ENCODE measurements at regions not wholly inside any gene's neighbourhood (a gene's known extent, or its start where the extent isn't known, plus 50 kb on each side); places are given as distances from the start of the nearest gene placed in this dataset.

GRCh38 chr13:78978381-78978998, 319.5 kb upstream of the OBI1 start:
- peak; percentile 57 for DNase-seq (ENCODE audit: low read depth)
- H3K4me3 ChIP-seq (ENCODE audit: low read depth, low read length): no peak overlapping the region
- TF ChIP-seq, protein P1, sequence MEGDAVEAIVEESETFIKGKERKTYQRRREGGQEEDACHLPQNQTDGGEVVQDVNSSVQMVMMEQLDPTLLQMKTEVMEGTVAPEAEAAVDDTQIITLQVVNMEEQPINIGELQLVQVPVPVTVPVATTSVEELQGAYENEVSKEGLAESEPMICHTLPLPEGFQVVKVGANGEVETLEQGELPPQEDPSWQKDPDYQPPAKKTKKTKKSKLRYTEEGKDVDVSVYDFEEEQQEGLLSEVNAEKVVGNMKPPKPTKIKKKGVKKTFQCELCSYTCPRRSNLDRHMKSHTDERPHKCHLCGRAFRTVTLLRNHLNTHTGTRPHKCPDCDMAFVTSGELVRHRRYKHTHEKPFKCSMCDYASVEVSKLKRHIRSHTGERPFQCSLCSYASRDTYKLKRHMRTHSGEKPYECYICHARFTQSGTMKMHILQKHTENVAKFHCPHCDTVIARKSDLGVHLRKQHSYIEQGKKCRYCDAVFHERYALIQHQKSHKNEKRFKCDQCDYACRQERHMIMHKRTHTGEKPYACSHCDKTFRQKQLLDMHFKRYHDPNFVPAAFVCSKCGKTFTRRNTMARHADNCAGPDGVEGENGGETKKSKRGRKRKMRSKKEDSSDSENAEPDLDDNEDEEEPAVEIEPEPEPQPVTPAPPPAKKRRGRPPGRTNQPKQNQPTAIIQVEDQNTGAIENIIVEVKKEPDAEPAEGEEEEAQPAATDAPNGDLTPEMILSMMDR (IDR thresholded peaks at IDR 0.05; ENCODE audit: insufficient read depth, low read depth, low read length): peak; percentile 68

DNA sequence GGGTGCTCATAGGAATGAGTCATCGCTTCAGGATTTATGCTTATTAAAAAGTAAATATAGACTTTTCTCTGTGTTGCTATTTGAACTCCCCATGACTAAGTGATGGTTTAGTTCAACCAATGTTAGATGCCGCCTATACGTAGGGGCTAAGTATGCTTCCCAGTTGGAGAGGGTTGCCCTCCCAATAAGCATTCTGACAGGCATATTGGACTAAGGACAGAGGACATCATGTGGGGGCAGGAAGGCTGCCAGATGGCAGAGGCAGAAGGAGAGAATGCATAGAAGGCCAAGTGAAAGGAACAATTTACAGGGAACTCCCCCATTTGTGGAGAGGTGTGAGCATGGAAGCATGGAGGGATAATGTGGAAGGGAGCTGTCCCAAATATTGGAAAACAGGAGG, 318.4 kb upstream of the OBI1 start:
- TF ChIP-seq, protein P1 (IDR thresholded peaks at IDR 0.05; ENCODE audit: insufficient read depth, low read depth, low read length): no peak

DNA sequence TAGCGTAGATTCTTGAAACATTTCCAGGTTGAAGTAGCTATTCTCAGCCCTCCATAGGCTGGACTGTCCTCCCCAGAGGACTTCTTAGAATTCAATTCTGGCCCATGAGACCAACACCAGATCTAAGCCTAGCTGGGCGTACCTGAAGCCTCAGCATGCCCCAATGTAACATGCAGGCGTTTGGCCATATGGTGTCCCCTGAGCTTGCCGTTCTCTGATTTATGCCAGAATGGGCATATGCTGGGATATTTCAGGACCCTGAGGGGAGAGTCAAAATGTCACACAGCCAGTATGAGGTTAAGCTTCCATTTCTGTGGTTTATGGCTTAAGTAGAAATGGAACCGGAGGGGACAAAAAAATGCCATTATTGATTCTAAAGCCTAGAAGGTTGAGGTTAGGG, 317.7 kb upstream of the OBI1 start:
- no peak for DNase-seq (ENCODE audit: low read depth)
- TF ChIP-seq, protein P1 (IDR thresholded peaks at IDR 0.05; ENCODE audit: insufficient read depth, low read depth, low read length): no peak
- H3K4me3 ChIP-seq (ENCODE audit: low read depth, low read length): no peak overlapping the region

More for the DNA sequence above, 318.4 kb upstream of the OBI1 start:
- DNase-seq (ENCODE audit: low read depth): no peak
- no peak overlapping the region for H3K4me3 ChIP-seq (ENCODE audit: low read depth, low read length)

GRCh38 chr13:78972561-78972960, 313.6 kb upstream of the OBI1 start:
- no peak overlapping the region for H3K4me3 ChIP-seq (ENCODE audit: low read depth, low read length)
- TF ChIP-seq, protein P1 (IDR thresholded peaks at IDR 0.05; ENCODE audit: insufficient read depth, low read depth, low read length): no peak
- no peak for DNase-seq (ENCODE audit: low read depth)

GRCh38 chr13:78971355-78972025, 312.5 kb upstream of the OBI1 start:
- no peak for DNase-seq (ENCODE audit: low read depth)
- TF ChIP-seq, protein P1 (IDR thresholded peaks at IDR 0.05; ENCODE audit: insufficient read depth, low read depth, low read length): no peak
- H3K4me3 ChIP-seq (ENCODE audit: low read depth, low read length): no peak overlapping the region

- DNase-seq (ENCODE audit: low read depth): no peak
- TF ChIP-seq, protein P1 (IDR thresholded peaks at IDR 0.05; ENCODE audit: insufficient read depth, low read depth, low read length): no peak
- no peak overlapping the region for H3K4me3 ChIP-seq (ENCODE audit: low read depth, low read length)
Measured at GRCh38 chr13:78960881-78961280, 301.9 kb upstream of the OBI1 start.

All from fibroblast of villous mesenchyme (primary cell).